Eye (tissue), 1 donor: ENCODE measurements at regions not wholly inside any gene's neighbourhood (a gene's known extent, or its start where the extent isn't known, plus 50 kb on each side); places are given as distances from the start of the nearest gene placed in this dataset.
A peak's percentile ranks its signal among the peaks of the same experiment; 100 is the strongest.
"Not testable (repeated sequence)": the region's sequence is repeated elsewhere in the genome, so short reads cannot be mapped to it uniquely, and the experiment has no call there.

Experiments
- DNase-seq: peaks from one replicate; pipeline ENCODE4 v3.0.0-alpha.2; 2015

DNA sequence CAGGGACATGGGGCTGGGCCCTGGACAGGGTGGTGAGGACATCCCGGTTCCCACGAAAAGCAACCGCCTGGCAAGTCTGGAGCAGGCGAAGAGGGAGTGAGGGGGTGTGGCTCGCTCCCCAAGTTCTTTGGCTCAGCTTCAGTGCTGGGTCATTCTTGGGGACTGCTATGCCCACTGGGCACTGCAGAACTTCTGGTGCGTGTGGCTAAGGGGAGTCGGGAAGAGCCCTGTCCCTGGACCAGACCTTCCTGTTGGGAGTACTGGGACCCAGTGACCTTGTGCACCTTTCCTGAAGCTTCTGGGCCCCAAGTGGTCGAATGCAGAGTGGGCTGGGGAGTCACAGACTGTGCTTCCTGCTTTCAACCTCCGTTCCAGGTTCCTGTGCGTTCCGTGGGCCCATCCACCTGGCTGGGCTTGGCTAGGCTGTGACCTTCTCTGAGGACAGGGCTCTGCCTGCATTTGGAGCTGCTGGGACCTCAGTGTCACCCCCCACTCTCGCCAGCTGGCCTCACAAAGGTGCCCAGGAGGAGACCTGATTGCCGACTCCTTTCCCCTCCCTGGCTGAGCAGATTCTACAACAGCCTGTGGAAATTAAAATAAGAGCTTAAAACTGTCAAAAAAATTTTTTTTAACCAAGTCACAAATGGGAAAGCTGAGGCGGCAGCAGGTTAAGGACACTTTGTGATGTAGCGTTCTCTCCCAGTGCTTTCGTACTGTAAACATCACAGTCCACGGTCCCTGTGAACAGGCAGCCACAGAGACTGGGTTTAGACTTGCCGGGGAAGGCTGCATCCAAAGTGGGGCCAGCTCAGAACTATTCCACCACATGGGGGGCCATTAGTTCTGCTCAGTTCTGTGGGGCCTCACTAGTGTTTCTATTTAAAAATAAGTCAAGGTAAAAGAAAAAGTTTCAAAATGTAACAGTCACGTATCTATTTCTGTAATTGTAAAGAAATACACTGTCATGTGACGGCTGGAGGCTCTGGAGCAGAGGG, 63.8 kb upstream of the WNT7B start:
- DNase-seq, result no peak

DNA sequence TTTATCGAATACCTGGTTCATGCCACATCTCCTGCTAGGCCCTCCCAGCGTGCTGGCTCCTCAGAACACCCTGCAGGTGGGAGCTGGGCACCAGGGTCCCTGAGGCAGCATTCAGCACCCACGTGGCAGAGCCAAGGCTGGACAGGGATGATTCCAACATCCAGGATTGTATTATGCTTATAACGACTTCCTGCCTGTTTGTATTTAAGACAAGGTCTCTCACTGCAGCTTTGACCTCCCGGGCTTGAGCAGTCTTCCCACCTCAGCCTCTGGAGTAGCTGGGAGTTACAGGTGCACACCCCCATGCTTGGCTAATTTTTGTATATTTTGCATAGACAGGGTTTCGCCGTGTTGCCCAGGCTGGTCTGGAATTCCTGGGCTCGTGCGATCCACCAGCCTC, 64.7 kb upstream of the WNT7B start:
- DNase-seq, result no peak

DNA sequence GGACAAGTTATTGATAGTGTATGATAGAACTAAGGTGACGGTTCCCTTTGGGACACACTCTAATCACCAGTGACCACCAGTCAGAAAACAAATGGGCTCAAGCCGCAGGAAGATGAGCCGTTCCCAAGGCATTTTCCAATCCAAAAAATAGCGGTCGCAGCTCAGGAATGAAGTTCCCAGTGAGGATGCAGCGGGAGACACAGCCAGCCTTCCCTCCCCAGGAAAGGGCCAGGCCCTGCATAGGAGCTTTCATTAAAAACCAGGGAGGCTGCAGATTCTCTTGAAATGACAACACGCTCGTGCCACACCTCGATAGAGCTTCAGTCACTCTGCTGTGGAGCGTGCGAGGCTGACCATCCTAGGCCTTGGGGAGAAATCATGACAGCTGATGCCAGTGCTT, 65.8 kb upstream of the WNT7B start:
- DNase-seq, result no peak

DNA sequence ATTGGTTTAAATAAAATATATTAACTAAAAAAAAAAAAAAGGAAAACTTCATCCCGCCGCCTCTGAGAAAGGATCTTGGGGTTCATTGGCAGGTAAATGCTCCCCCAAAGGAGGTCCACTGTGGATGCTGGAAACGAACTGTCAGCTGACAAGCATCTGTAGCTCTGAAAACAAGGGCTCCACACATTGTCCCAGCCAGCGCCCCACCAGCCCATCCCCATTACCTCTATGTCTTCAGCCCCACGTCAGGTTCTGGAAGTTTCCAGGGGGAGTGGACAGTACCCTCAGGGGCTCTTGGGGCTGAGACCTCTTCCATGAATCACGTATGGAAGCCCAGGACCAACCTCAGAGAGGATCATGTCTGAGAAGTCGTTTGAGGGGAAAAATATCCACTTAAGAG, 66.4 kb upstream of the WNT7B start:
- DNase-seq, result no peak

DNA sequence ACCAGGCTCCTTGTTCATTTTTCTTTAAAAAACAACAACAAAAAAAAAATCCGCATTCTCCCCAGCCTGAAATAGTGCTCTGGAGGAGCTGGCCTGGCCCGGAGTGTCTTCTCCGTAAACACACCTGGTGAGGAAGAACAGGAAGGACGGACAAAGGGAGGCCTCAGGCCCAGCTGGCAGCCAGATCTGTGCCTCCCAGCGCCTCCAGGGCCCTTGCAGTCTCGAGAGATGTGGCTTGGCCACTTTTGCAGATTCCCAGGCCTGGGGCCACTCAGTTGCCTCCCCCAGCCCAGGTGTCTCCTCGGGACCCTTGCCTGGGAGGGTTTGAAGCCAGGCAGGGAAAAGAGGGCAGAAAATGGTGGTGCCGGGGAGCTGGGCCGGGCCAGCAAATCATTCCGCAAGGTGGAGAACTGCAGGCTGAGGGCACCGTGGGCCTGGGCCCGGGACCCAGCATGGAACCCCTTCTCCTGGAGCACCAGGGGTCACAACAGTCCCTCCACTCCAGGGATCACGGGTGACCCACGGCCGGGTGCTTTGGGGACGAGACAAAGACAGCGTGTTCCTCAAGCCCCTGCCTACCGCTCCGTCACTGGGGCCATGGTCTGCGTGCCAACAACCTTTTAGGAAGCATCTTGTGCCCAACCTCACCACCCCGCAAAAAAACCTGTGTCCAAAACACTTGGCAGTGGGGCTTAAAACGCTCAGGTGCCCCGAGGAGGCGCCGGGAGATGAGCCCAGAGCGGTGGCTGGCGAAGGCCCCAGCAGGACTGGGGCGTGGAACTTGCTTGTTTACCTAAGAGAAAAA, 67.1 kb upstream of the WNT7B start:
- DNase-seq, result no peak

DNA sequence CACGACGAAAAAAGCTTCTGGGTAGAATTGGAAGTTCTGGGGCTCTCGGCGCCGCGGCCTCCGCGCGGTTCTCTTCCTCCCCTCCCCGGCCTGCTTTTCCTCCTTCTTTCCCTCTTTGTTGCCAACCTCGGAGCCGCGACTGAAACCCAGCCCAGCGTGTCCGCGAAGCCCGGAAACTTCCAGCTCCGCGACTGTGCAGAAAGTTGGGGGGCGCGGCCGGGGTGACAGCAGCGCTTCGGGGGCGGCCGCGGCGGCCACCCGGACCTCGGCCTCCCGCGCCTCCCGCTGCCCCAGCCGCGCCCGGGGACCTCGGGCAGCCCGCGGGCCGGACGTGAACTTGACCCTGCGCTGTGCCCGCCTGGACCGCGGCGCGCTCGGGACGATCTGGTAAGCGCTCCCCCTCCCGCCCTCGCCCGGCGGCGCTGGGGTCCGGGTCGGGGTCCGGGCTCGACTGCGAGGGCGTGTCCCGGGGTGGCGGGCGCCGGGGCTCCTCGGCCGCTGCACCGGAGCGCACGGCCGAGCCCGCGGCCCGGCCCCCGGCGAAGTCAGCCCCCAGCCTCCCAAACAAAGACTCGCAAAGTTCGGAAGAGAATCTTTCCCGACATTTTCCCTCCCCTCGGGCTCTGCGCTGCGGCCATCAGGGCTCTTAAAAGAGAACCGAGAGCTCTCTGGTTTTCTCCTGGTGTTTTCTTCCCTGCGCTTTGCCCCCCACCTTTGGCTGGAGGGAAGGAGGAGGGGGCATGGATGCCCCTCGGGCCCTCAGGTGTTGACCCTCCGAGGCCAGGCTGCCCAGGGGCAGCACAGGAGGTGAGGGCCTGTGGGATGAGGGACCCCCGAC, 67.9 kb upstream of the WNT7B start:
- peak; percentile 68 for DNase-seq

DNA sequence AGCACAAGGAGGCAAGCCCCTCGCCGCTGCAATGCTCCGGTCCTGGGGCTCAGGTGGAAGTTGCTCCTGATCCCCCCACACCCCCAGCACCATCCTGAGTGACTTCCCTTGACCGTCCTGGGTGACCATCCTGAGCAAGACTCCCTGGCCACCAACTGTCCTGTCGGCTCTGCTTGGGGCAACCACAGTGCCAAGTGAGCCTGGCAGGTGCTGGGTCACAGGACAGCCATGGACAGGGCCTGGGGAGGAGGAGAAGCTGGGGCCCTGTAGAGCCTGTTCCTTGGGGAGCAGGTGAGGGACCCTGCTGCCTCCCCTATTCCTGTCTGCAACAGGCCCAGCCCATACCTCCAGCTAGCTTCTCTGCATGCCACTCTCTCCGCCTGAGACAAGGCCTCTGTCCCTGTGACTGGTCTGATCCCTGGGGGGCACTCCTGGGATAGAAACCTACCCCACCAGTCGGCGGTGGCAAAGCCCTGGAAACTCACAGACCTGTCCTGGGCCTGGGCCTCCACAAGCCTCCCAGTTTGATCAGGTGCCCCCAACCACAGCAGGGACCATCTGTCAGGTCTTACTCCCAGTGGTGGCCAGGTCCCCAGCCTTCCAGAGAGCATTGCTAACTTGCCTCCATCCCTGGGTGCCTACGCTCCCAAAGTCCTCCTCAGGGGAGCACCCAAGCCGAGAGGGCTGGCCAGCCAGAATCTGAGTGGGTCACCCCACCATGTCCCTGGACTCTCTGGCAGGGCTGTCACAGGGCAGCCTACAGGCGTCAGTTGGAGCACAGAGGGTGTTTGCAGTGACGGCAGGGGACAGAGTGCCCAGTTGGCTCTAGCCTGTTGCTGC, 68.7 kb upstream of the WNT7B start:
- no peak for DNase-seq

DNA sequence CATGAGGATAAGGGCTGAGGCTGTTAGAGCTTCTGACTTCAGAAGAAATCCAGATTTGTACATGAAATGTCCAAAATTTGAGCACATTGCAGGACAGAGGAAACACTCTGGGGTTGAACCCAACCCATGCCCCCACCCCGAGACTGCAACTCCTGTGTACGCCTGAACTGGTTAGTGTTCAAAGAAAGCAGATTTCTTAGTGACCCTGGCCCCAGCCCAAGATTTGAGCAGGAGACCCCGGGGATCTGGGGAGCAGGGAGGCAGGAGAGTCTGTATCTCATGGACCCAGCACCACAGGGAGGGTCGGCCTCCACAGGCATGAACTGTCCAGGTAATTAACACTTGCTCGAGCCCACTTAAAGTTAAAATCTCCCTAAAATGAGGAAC, 69.3 kb upstream of the WNT7B start:
- no peak for DNase-seq

DNA sequence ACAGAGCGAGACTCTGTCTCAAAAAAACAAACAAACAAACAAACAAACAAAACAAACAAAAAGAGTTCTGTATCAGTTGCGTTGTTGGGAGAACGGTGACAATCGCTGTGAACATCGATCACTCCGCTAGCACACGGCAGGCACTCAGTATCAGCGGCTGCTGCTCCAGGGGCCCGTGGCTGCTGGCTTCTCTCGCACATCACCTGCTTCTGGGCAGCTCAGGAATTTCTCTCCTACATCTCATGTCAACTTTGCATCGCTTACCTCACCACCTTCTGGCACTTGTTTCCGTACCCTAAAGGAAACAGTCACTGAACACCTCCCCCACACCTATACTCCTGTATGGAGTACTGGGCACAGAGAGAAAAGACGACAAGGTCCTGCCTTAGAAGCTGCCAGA, 70.3 kb upstream of the WNT7B start:
- DNase-seq, result no peak

DNA sequence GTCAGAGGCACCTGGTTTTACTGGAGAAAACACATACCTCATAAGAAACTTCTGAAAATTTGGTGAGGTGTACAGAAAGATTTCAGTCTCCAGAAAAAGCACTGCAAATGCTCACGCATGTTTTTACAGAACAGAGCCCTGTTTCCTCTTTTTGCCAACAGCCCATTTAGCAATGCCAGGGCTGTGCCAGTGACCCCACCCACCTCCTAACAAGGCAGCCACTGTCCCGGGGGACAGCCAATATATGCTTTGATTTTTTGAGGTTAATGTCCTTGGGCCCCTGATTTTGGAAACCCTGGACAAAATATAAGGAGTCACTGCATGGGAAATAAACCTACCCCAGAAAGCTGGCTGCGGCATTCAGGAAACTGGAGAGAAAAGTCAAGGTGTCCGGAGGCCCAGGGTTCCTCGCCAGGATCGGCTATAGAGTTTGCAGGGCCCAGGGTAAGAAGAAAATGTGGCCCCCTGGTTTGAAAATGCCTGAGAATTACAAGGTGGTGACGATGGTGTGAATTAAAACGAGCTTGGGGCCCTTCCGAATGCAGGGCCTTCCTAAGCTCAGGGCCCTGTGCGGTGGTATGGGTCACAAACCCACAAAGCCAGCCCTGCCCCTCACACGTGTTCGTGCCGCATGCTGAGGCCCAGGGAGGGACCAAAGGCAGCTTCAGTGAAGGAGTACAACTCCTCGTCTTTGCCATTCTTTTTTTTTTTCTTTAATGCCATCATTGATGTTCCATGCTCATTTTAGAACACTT, 71.1 kb upstream of the WNT7B start:
- DNase-seq, result no peak

DNA sequence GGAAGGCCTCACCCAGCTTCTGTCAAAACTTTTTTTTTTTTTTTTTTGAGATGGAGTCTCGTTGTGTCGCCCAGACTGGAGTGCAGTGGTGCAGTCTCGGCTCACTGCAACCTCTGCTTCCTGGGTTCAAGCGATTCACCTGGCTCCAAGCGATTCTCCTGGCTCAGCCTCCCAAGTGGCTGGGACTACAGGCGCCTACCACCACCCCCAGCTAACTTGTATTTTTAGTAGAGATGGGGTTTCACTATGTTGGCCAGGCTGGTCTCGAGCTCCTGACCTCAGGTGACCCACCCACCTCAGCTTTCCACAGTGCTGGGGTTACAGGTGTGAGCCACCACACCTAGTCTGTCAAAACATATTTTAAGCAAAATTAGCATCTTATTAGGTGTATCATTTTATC, 71.7 kb upstream of the WNT7B start:
- not testable (repeated sequence) for DNase-seq

DNA sequence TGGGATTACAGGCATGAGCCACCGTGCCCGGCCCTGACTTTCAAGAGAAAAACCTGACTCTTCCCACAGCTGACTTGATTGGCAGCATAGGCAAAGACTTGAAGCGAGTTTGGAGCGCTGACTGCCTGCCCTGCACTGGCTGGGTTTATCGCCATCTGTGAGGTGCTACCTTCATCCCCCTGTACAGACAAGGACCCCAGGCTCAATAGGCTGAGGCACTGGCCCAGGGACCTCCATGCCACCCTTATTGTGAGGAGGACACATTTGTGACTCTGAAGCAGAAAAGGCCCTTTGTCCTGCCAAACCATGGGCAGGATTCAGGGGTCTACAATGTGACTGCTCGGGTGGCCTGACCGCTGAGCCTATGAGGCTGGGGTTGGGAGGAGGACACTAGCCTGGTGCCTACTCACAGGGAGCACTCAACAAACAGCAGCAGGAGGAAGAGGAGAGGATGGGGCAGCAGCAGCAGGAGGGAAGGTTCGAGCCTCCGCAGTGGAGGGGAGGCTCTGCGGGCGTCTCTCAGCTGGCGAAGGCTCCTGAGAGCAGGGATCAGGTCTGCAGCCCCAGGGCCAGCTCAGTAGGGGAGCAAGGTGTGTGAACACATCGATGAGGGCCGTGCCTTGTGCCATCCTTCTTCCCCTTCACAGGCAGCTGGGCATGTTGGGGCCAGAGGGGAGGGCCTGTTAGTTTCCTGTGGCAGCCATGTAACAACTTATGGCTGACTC, 72.9 kb upstream of the WNT7B start:
- DNase-seq, result no peak

DNA sequence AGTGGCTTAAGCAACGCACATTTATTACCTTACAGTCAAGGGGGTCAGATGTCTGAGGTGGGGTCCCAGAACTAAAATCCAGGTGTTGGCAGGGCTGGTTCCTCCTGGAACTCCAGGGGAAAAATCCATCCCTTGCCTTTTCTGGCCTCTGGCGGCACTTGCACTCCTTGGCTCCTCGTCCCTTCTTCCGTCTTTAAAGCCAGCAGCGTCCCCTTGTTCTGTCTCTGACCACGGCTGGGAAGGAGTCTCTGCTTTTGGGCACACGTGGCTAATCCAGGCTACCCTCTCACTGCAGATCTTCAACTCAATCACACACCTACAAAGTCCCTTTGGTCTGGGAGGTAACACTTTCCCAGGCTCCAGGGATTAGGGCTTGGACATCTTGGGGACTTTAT, 73.5 kb upstream of the WNT7B start:
- no peak for DNase-seq

DNA sequence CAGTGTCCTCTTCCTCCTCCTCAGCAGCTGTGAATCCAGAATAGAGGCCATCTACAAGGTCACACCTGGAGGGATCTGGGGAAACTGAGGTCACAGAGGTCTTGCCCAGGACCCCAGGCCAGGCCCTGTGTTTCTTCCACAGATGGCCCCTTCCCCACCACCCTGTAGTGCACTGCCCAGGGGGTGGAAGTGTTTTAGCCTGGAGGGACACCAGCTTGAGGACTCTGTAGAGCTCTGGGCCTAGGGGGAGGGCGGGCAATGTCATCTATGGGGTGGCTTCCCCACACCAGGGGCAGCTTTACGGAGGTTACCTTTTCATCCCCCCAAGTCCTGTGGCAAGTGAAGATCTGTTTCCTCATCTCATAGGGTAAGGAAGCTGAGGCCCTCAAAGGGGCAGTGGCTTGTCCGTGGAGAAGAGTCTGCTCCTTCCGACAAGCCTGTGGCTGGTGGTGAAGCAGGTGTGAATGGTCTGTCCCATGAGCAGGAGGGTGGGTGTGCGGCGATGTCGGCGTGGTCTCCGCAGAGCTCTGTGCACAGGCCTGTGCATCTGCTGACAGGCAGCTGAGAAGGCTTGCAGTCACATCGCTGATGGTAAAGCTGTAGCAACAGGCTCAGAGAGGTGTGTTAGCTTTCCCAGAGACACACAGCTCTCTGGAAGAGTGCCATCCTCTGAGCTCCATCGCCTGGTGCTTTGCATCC, 74.1 kb upstream of the WNT7B start:
- DNase-seq, result no peak

DNA sequence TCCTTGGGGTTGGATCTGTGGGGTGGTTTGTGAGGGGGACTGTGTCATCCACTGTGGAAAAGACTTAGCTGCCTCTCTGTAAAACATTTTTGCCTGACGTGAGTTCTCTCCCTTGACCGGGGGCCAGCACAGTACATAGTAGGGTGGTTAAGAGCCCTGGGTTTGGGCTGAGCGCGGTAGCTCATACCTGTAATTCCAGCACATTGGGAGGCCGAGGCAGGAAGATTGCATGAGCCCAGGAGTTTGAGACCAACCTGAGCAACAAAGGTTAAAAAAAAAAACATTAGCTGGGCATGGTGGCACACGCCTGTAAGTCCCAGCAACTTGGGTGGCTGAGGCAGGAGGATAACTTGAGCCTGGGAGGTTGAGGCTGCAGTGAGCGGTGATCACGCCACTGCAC, 74.7 kb upstream of the WNT7B start:
- no peak for DNase-seq

DNA sequence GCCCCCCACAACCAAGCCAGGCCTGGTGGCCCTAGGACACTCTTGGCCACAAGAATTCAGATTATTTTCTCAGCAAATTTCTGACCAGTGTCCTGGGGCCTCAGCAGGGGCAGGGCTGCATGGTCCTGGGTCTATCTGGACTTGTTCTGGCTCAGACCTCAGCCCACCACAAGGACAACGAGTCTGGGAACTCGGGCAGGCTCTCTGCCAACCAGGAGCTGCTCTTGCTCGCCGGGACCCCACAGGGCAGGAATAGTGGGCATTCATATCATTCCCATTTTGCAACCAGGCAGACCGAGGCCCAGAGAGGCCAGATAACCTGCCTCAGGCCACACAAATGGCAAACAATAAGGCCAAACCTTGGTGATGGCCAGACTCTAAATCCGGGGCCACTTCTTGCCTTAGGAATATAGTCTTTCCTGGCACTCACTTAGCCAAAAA, 75.4 kb upstream of the WNT7B start:
- DNase-seq, result no peak

DNA sequence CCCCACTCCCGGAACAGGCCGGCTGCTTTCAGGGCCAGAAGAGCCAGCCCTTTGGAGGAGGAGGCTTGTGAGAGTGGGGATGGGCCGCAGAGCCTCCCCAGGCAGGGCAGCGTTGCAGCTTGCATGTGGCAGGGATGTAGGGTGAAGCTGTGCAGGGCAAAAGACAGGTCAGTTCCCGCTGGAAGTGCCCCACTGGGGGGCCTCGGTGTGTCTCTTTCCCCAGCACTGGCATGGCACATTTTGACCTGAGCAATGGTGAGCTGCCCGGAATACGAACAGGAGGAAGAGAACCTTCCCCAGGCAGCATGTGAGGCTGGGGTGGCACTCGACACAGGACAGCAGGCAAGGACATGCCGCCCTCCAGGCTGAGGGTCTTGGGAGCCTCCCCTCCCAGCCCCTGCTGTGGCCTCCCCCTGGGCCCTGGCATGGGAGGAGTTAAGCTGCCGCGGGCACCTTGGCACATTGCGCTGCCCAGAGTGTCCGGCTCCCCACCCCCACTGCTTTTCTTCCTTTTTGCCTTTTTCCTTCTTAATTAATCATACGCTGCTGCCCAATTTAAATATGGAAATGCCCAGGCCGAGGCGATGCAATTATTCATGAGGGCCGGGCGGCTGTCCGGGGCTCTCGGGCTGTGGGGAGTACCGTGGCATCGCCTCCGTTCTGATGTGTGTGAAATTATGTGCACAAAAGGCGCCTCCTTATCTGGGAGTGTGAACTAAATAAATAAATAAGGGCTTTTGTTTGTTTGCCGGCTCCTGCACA, 76.0 kb upstream of the WNT7B start:
- no peak for DNase-seq

DNA sequence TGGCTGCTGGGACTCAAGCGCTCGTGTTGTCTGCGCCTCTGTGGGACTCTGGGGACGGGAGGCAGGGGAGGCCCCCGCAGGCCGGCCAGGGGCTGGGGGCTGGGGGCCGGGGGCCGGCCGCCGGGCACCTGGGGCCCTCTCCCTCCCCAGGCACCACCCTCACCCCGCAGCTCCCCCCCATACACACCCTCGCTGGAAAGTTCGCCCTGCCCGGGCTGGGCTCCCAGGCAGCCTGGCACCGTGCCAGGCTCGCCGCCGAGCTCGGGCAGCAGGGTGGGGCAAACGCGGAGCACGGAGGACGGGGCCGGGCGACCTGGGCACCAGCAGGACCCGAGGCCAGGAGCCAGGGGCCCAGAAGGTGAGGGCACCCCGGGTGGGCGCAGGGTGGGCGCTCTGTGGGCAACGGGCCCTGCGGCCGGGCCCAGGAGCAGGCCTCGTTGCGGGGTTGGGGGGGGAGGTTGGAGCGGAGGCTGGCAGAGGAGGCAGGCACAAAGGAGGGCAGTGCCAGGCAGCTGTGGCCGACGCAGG, 76.7 kb upstream of the WNT7B start:
- no peak for DNase-seq
